H9 (cell line): ENCODE measurements at regions not wholly inside any gene's neighbourhood (a gene's known extent, or its start where the extent isn't known, plus 50 kb on each side); places are given as distances from the start of the nearest gene placed in this dataset.

ENCODE experiments used
- DNase-seq: peaks from one replicate; pipeline ENCODE4 v3.0.0-alpha.2; 2017
- H2AFZ ChIP-seq: one replicate; pipeline ENCODE4 v1.6.1; 2013; ENCODE audit warnings: mild to moderate bottlenecking, low read length, control low read depth, moderate library complexity
- H2AK5ac ChIP-seq: 2 replicates; pipeline ENCODE4 v1.6.1; 2013; ENCODE audit warnings: low read length, control low read depth, mixed read lengths; ENCODE audit not compliant: insufficient read length
- H2BK120ac ChIP-seq: one replicate; pipeline ENCODE4 v1.6.1; 2013; ENCODE audit warnings: low read depth, mild to moderate bottlenecking, low read length, control low read depth, inconsistent platforms; ENCODE audit not compliant: poor library complexity, severe bottlenecking
- H2BK12ac ChIP-seq: 2 replicates; pipeline ENCODE4 v1.6.1; 2013; ENCODE audit warnings: low read length, control low read depth, mixed read lengths, low read depth; ENCODE audit not compliant: insufficient read length
- H2BK15ac ChIP-seq: 2 replicates; pipeline ENCODE4 v1.6.1; 2013; ENCODE audit warnings: low read depth, low read length, control low read depth
- H2BK20ac ChIP-seq: one replicate; pipeline ENCODE4 v1.6.1; 2013; ENCODE audit warnings: low read depth, mild to moderate bottlenecking, low read length, control low read depth, inconsistent platforms; ENCODE audit not compliant: poor library complexity, severe bottlenecking
- H2BK5ac ChIP-seq: 2 replicates; pipeline ENCODE4 v1.6.1; 2013; ENCODE audit warnings: low read length, control low read depth, mixed read lengths; ENCODE audit not compliant: insufficient read length
- H3K14ac ChIP-seq: 2 replicates; pipeline ENCODE4 v1.6.1; 2013; ENCODE audit warnings: low read length, control low read depth; ENCODE audit not compliant: insufficient read depth
- H3K18ac ChIP-seq: 2 replicates; pipeline ENCODE4 v1.6.1; 2013; ENCODE audit warnings: low read depth, mild to moderate bottlenecking, mixed read lengths, low read length, control low read depth; ENCODE audit not compliant: insufficient read length
- H3K23ac ChIP-seq: 2 replicates; pipeline ENCODE4 v1.6.1; 2013; ENCODE audit warnings: low read length, control low read depth, mixed read lengths, low read depth; ENCODE audit not compliant: insufficient read length
- H3K23me2 ChIP-seq: 2 replicates; pipeline ENCODE4 v1.6.1; 2013; ENCODE audit warnings: low read depth, mild to moderate bottlenecking, mixed read lengths, low read length, control low read depth; ENCODE audit not compliant: insufficient read length, poor library complexity, severe bottlenecking
- H3K27ac ChIP-seq: 2 replicates; pipeline ENCODE4 v1.5.1; 2013; ENCODE audit warnings: low read length, control low read depth, mixed read lengths, low read depth; ENCODE audit not compliant: insufficient read length
- H3K27me3 ChIP-seq: 2 replicates; pipeline ENCODE4 v1.6.1; 2013; ENCODE audit warnings: low read length, control low read depth, inconsistent platforms; ENCODE audit not compliant: insufficient read depth
- H3K4ac ChIP-seq: 2 replicates; pipeline ENCODE4 v1.6.1; 2013; ENCODE audit warnings: low read depth, mild to moderate bottlenecking, control low read depth, inconsistent platforms, low read length, moderate library complexity
- H3K4me1 ChIP-seq: 2 replicates; pipeline ENCODE4 v1.6.1; 2013; ENCODE audit warnings: low read length, control low read depth, inconsistent platforms; ENCODE audit not compliant: insufficient read depth
- H3K4me2 ChIP-seq: 2 replicates; pipeline ENCODE4 v1.6.1; 2013; ENCODE audit warnings: low read length, control low read depth, mixed read lengths; ENCODE audit not compliant: insufficient read length, insufficient read depth
- H3K56ac ChIP-seq: 2 replicates; pipeline ENCODE4 v1.6.1; 2013; ENCODE audit warnings: low read depth, mild to moderate bottlenecking, mixed read lengths, low read length, control low read depth; ENCODE audit not compliant: insufficient read length
- H3K79me1 ChIP-seq: 2 replicates; pipeline ENCODE4 v1.6.1; 2013; ENCODE audit warnings: low read depth, mild to moderate bottlenecking, moderate library complexity, low read length, control low read depth, inconsistent platforms; ENCODE audit not compliant: insufficient read depth, poor library complexity, severe bottlenecking
- H3K79me2 ChIP-seq: 2 replicates; pipeline ENCODE4 v1.6.1; 2013; ENCODE audit warnings: low read length, control low read depth, inconsistent platforms; ENCODE audit not compliant: insufficient read depth
- H3K9ac ChIP-seq: 2 replicates; pipeline ENCODE4 v1.6.1; 2013; ENCODE audit warnings: low read length, control low read depth, mixed read lengths; ENCODE audit not compliant: insufficient read length; ENCODE audit errors: extremely low read depth
- H3K9me3 ChIP-seq: one replicate; pipeline ENCODE4 v1.6.1; 2013; ENCODE audit warnings: low read depth, low read length, inconsistent platforms; ENCODE audit not compliant: control insufficient read depth
- H3T11ph ChIP-seq: one replicate; pipeline ENCODE4 v1.6.1; 2013; ENCODE audit warnings: mild to moderate bottlenecking, low read length, control low read depth, inconsistent platforms
- H4K20me1 ChIP-seq: one replicate; pipeline ENCODE4 v1.6.1; 2013; ENCODE audit not compliant: control insufficient read depth, insufficient read length, insufficient read depth
- H4K5ac ChIP-seq: 2 replicates; pipeline ENCODE4 v1.6.1; 2013; ENCODE audit warnings: low read depth, mild to moderate bottlenecking, mixed read lengths, low read length, control low read depth; ENCODE audit not compliant: insufficient read length
- H4K8ac ChIP-seq: replicated peaks from 2 replicates; pipeline ENCODE4 v1.6.1; 2013; ENCODE audit warnings: low read length, control low read depth, mixed read lengths, low read depth; ENCODE audit not compliant: insufficient read length
- H4K91ac ChIP-seq: 2 replicates; pipeline ENCODE4 v1.6.1; 2013; ENCODE audit warnings: low read depth, mild to moderate bottlenecking, moderate library complexity, mixed read lengths, low read length, control low read depth; ENCODE audit not compliant: insufficient read length
- H3K27ac Mint-ChIP-seq, 3 experiments: 2 replicates in 2 of 3; 3 replicates in 1 of 3; pipeline ENCODE4 v1.8.0; 2020 to 2021; ENCODE audit warnings: mixed read lengths in 3 of 3, mild to moderate bottlenecking in 1 of 3, moderate library complexity in 1 of 3
- H3K27me3 Mint-ChIP-seq: 2 replicates; pipeline ENCODE4 v1.8.0; 2021; ENCODE audit warnings: low read depth, mild to moderate bottlenecking, moderate library complexity, mixed read lengths
- H3K36me3 Mint-ChIP-seq, 3 experiments: 2 replicates in 2 of 3; 3 replicates in 1 of 3; pipeline ENCODE4 v1.8.0; 2020 to 2021; ENCODE audit warnings: low read depth in 3 of 3, mixed read lengths in 3 of 3; ENCODE audit not compliant: insufficient read depth in 1 of 3
- H3K4me1 Mint-ChIP-seq, 2 experiments: 2 replicates each; pipeline ENCODE4 v1.8.0; 2020; ENCODE audit warnings: mixed read lengths in 2 of 2
- H3K4me3 Mint-ChIP-seq, 2 experiments: 2 replicates in 1 of 2; 3 replicates in 1 of 2; pipeline ENCODE4 v1.8.0; 2020 to 2021; ENCODE audit warnings: mild to moderate bottlenecking in 2 of 2, mixed read lengths in 2 of 2, moderate library complexity in 1 of 2
- H3K9me3 Mint-ChIP-seq, 2 experiments: 2 replicates in 1 of 2; 3 replicates in 1 of 2; pipeline ENCODE4 v1.8.0; 2020; ENCODE audit warnings: mild to moderate bottlenecking in 2 of 2, mixed read lengths in 2 of 2, moderate library complexity in 1 of 2
- CTCF ChIP-seq: fragments of 200-600 bp; sonication (generic); conservative IDR thresholded peaks from 3 replicates; pipeline ENCODE4 v1.8.0; 2021; ENCODE audit warnings: antibody characterized with exemption, mild to moderate bottlenecking
- WGBS: extraction: QIAGEN DNeasy Blood & Tissue Kit; methylation state at CpG from one replicate; pipeline ENCODE4 v1.1.7; 2013; ENCODE audit warnings: missing lambda C conversion rate, low lambda C conversion rate, mixed read lengths; ENCODE audit not compliant: insufficient read length; ENCODE audit errors: extremely low coverage; 5-methylcytosine and 5-hydroxymethylcytosine counted together

- Histone ChIP-seq H2BK120ac (no peak overlapping the region), H3K18ac (no peak overlapping the region), H3K4ac (no peak overlapping the region), H3K9me3 (peaks cover 31% of the 10 kb centered on the region), H3K23ac (no peak overlapping the region), H4K5ac (no peak overlapping the region), H3K27ac (no peak overlapping the region), H2AK5ac (no peak overlapping the region), H3K56ac (no peak overlapping the region), H4K8ac (no peak overlapping the region), H3K23me2 (no peaks in the 10 kb centered on the region), H2BK5ac (no peak overlapping the region), H2BK12ac (no peak overlapping the region), H3K4me2 (no peak overlapping the region), H3K4me1 (no peaks in the 10 kb centered on the region), H4K20me1 (no peaks in the 10 kb centered on the region), H2AFZ (no peak overlapping the region), H3T11ph (no peak overlapping the region), H3K9ac (no peak overlapping the region), H3K79me1 (no peaks in the 10 kb centered on the region), H3K79me2 (no peaks in the 10 kb centered on the region), H2BK15ac (no peak overlapping the region), H2BK20ac (no peak overlapping the region), H3K14ac (no peak overlapping the region), H3K27me3 (no peaks in the 10 kb centered on the region), H4K91ac (no peak overlapping the region)
- no peaks in the 10 kb centered on the region for H3K27me3 Mint-ChIP-seq
- no peak overlapping the region for H3K27ac Mint-ChIP-seq
- H3K9me3 Mint-ChIP-seq, result peaks cover 71 to 87% of the 10 kb centered on the region in 2 experiments
- no peak overlapping the region for H3K4me3 Mint-ChIP-seq
- H3K36me3 Mint-ChIP-seq, result peaks cover 0 to 5% (median 2%) of the 10 kb centered on the region in 3 experiments; a peak in 3 of 7 replicates
- WGBS, result no CpG with 5 or more reads among the region's 5 CpGs
- H3K4me1 Mint-ChIP-seq, result no peaks in the 10 kb centered on the region
- no peak for DNase-seq
- TF ChIP-seq CTCF, result no peak
Observed at GRCh38 chrX:20347481-20347880, 80.8 kb upstream of the RPS6KA3 start.
